ENCODE measurements at regions not wholly inside any gene's neighbourhood (a gene's known extent, or its start where the extent isn't known, plus 50 kb on each side); places are given as distances from the start of the nearest gene placed in this dataset.

DNA sequence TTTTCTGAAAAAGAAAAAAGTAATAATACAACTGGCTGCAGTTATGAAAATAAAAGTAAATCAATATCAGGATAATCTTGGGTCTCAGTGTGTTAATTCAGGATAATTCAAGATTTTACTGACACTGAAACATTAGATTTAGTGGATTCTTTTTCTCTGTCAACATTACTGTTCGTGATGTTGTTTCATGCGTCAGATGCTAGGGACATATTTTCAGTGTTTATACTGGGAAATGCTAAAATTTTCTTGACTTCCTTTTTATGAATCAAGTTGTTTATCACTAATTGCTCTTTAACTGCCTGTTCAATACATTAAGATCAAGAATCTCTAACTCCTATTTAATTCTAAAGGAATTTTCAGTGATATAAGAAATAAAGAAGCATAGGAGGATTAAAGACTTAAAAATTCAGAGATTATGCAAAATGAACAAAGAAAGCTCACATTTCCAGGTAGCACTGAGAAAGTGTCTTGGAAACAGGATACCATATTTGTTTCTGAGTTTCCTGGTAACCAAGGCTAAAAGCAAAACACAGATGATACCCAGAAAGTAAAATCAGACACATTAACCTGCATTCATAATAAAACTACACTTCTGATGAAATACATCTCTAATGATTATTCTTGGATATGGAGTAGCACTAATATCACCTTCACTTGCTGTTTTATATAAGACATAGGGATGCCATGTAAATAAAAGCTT, 174.0 kb downstream of the ARL4C start:
- Histone ChIP-seq H3K9me3 (no peaks in the 10 kb centered on the region), H3K27me3 (no peaks in the 10 kb centered on the region), H3K4me3 (no peak overlapping the region), H3K4me1 (no peaks in the 10 kb centered on the region), H3K27ac (no peak overlapping the region), H3K36me3 (no peaks in the 10 kb centered on the region)
- no peak for DNase-seq
- no peak for FAIRE-seq
- WGBS, 2 donors: 75 to 78% methylated on average over 2 of the region's 2 CpGs
- no peak for ATAC-seq
- TF ChIP-seq, protein P1, sequence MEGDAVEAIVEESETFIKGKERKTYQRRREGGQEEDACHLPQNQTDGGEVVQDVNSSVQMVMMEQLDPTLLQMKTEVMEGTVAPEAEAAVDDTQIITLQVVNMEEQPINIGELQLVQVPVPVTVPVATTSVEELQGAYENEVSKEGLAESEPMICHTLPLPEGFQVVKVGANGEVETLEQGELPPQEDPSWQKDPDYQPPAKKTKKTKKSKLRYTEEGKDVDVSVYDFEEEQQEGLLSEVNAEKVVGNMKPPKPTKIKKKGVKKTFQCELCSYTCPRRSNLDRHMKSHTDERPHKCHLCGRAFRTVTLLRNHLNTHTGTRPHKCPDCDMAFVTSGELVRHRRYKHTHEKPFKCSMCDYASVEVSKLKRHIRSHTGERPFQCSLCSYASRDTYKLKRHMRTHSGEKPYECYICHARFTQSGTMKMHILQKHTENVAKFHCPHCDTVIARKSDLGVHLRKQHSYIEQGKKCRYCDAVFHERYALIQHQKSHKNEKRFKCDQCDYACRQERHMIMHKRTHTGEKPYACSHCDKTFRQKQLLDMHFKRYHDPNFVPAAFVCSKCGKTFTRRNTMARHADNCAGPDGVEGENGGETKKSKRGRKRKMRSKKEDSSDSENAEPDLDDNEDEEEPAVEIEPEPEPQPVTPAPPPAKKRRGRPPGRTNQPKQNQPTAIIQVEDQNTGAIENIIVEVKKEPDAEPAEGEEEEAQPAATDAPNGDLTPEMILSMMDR (IDR thresholded peaks at IDR 0.05): no peak
- intact Hi-C loops (cut with DNase I): no loop called here

DNA sequence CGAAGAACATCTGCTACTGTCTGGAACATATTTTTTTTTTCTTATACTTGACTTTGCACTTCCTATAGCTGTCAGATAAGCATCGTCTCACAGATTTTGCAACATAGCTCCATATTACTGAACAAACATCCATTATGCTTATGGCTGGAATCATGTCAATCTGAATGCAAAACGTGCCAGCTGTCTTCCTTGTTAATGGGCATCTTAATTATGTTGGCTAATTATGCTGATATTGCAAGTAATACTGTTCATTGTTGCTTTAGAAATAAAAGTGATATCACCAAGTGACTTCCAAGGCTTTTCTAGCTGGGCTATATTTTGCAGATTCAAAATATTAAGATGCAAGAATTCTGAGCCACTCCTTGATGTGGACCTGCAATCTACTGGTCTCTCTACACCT, 176.8 kb downstream of the ARL4C start:
- Histone ChIP-seq H3K27me3 (no peaks in the 10 kb centered on the region), H3K4me1 (no peaks in the 10 kb centered on the region), H3K4me3 (no peak overlapping the region), H3K36me3 (no peaks in the 10 kb centered on the region), H3K9me3 (no peaks in the 10 kb centered on the region), H3K27ac (no peak overlapping the region)
- FAIRE-seq (no peak), DNase-seq (no peak), ATAC-seq (no peak)
- 63 to 69% methylated on average over 3 of the region's 3 CpGs for WGBS, 2 donors
- TF ChIP-seq, protein P1 (IDR thresholded peaks at IDR 0.05): no peak
- intact Hi-C loops (cut with DNase I): no loop called here

DNA sequence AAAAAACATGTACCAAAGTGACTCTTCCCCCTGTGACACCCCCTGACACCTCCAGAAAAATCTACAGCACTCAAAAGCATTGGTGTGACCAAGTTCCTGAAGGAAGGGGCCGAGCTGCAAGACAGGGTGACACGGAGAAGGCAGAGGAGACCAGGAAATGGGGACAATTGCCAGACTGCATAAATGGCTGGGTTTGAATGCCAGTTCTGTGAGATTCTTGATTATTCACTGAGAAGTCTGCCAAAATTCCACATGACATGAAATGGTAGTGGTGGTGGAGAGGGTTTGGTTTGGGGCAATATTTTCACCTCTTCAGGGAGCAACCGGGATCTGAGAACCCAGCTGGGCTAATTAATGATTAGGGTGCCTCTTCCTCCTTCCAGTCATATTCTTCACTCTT, 178.5 kb downstream of the ARL4C start:
- WGBS, 2 donors: 62 to 63% methylated on average over 3 of the region's 3 CpGs
- DNase-seq (no peak), ATAC-seq (no peak), FAIRE-seq (no peak)
- Histone ChIP-seq H3K4me1 (no peaks in the 10 kb centered on the region), H3K9me3 (no peaks in the 10 kb centered on the region), H3K4me3 (no peak overlapping the region), H3K27me3 (no peaks in the 10 kb centered on the region), H3K36me3 (no peaks in the 10 kb centered on the region), H3K27ac (no peak overlapping the region)
- TF ChIP-seq, protein P1 (IDR thresholded peaks at IDR 0.05): no peak
- intact Hi-C loops (cut with DNase I): no loop called here

DNA sequence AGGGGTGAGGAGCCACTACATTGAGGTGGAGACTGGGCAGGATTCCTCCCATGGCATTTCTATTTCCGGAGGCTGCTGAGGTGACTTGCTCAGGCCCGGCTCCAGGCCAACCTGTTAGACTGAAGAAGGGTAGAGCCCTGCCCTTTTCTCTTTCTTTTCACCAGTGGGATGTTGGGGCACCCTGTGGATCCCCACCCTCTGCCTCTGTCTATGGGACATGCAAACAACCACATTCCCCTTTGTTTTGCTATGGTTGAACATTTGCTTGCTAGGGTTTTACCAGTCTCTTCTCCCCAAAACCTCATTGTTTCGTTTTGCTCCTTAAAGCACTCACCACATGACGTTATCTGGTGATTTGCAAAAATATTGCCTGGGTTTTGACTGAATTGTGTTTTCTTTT, 183.3 kb downstream of the ARL4C start:
- H3K27ac ChIP-seq: no peak overlapping the region
- peaks cover 0 to 2% (median 0%) of the 10 kb centered on the region in 4 donors for H3K9me3 ChIP-seq
- FAIRE-seq (no peak), DNase-seq (no peak), ATAC-seq (no peak)
- H3K4me1 ChIP-seq: no peaks in the 10 kb centered on the region
- no peak overlapping the region for H3K4me3 ChIP-seq
- no peaks in the 10 kb centered on the region for H3K27me3 ChIP-seq
- H3K36me3 ChIP-seq: no peaks in the 10 kb centered on the region
- intact Hi-C loops (cut with DNase I): no loop called here
- WGBS, 2 donors: 90 to 99% methylated on average over 4 of the region's 4 CpGs
- TF ChIP-seq, protein P1 (IDR thresholded peaks at IDR 0.05): no peak

DNA sequence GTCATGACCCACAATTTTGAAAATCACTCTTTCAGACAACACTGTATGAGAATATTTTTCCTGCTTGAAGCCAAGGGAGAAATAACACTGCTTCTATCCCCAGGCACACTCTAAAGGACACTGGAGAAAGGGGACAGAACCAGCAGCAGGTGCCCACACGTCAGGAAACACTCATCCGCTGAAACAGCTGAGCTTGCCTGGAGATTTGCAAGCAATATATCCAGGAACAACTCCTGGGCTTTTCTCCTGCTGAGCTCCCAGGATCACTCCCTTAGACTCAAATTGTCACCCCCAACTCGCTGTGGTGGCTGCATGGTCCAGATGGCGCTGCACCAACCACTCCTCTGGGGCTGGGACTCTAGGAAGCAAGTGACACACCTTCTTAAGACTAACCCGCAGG, 186.7 kb downstream of the ARL4C start:
- ATAC-seq: no peak
- no peak for FAIRE-seq
- H3K27me3 ChIP-seq: no peaks in the 10 kb centered on the region
- intact Hi-C loops (cut with DNase I): no loop called here
- no peak overlapping the region for H3K27ac ChIP-seq
- H3K36me3 ChIP-seq: no peaks in the 10 kb centered on the region
- DNase-seq: no peak
- H3K4me3 ChIP-seq: no peak overlapping the region
- TF ChIP-seq, protein P1 (IDR thresholded peaks at IDR 0.05): no peak
- no peaks in the 10 kb centered on the region for H3K4me1 ChIP-seq
- 84 to 86% methylated on average over 5 of the region's 5 CpGs for WGBS, 2 donors
- H3K9me3 ChIP-seq: peaks cover 0 to 2% (median 0%) of the 10 kb centered on the region in 4 donors
